ENCODE measurements at regions not wholly inside any gene's neighbourhood (a gene's known extent, or its start where the extent isn't known, plus 50 kb on each side); places are given as distances from the start of the nearest gene placed in this dataset.
A peak's percentile ranks its signal among the peaks of the same experiment; 100 is the strongest.
"Not testable (repeated sequence)": the region's sequence is repeated elsewhere in the genome, so short reads cannot be mapped to it uniquely, and the experiment has no call there.

- peak; percentile 59 for DNase-seq
These were observed 210.4 kb upstream of the ADO start for GRCh38 chr10:62594093-62594520.

GRCh38 chr10:62597226-62597625 is 207.3 kb upstream of the ADO start:
- DNase-seq, result no peak

GRCh38 chr10:62599161-62599560 is 205.4 kb upstream of the ADO start:
- DNase-seq, result no peak

GRCh38 chr10:62606551-62606950 is 198.0 kb upstream of the ADO start:
- DNase-seq, result not testable (repeated sequence)

GRCh38 chr10:62608189-62608875 is 196.2 kb upstream of the ADO start:
- DNase-seq, result not testable (repeated sequence)

GRCh38 chr10:62610649-62611229 is 193.8 kb upstream of the ADO start:
- DNase-seq, result peak; percentile 73

- DNase-seq, result no peak
These were observed 191.1 kb upstream of the ADO start for GRCh38 chr10:62613424-62613823.

- DNase-seq, result no peak
These were observed 190.7 kb upstream of the ADO start for GRCh38 chr10:62613859-62614258.

GRCh38 chr10:62614389-62615157 is 189.9 kb upstream of the ADO start:
- no peak for DNase-seq

GRCh38 chr10:62616885-62617590 is 187.5 kb upstream of the ADO start:
- no peak for DNase-seq

GRCh38 chr10:62617652-62618051 is 186.9 kb upstream of the ADO start:
- DNase-seq, result no peak

GRCh38 chr10:62618054-62618453 is 186.5 kb upstream of the ADO start:
- no peak for DNase-seq

GRCh38 chr10:62618576-62619412 is 185.7 kb upstream of the ADO start:
- DNase-seq, result no peak

GRCh38 chr10:62619413-62619738 is 185.1 kb upstream of the ADO start:
- DNase-seq, result no peak

GRCh38 chr10:62620491-62620890 is 184.0 kb upstream of the ADO start:
- DNase-seq, result no peak

- no peak for DNase-seq
These were observed 181.3 kb upstream of the ADO start for GRCh38 chr10:62623223-62623622.

- DNase-seq, result no peak
These were observed 179.0 kb upstream of the ADO start for GRCh38 chr10:62625484-62625883.

- no peak for DNase-seq
These were observed 178.4 kb upstream of the ADO start for GRCh38 chr10:62626079-62626478.

GRCh38 chr10:62626817-62627216 is 177.7 kb upstream of the ADO start:
- no peak for DNase-seq

GRCh38 chr10:62627983-62628382 is 176.5 kb upstream of the ADO start:
- no peak for DNase-seq

- DNase-seq, result no peak
These were observed 173.3 kb upstream of the ADO start for GRCh38 chr10:62631241-62631640.

GRCh38 chr10:62632071-62632809 is 172.3 kb upstream of the ADO start:
- peak; percentile 37 for DNase-seq
